ENCODE measurements at regions not wholly inside any gene's neighbourhood (a gene's known extent, or its start where the extent isn't known, plus 50 kb on each side); places are given as distances from the start of the nearest gene placed in this dataset.

GRCh38 chr1:165060285-165060793 lies 296.2 kb downstream of the LMX1A start:
- no peaks in the 10 kb centered on the region for H4K20me1 ChIP-seq (ENCODE audit: insufficient read depth, low read length)
- no TSS peak for BruUV-seq (replicated peaks)
- intact Hi-C loops (cut with micrococcal nuclease; ENCODE audit: unreplicated experiment) (no loop called here), in situ Hi-C loops (cut with HindIII; ENCODE audit: extremely low pct_ligation_motif_present, low pct_unique_long_range_greater_than_20kb) (loop anchor here (25.0 kb wide), 1 partner anchor 1673 kb away; no protein-coding TSS in a partner anchor)
- 4% methylated on average over 6 of the region's 6 CpGs for WGBS (ENCODE audit: low lambda C conversion rate)
- ATAC-seq (no peak), DNase-seq (ENCODE audit: low spot score) (no peak), FAIRE-seq (no peak)
- TF ChIP-seq, protein P1, sequence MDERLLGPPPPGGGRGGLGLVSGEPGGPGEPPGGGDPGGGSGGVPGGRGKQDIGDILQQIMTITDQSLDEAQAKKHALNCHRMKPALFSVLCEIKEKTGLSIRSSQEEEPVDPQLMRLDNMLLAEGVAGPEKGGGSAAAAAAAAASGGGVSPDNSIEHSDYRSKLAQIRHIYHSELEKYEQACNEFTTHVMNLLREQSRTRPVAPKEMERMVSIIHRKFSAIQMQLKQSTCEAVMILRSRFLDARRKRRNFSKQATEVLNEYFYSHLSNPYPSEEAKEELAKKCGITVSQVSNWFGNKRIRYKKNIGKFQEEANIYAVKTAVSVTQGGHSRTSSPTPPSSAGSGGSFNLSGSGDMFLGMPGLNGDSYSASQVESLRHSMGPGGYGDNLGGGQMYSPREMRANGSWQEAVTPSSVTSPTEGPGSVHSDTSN (CRISPR knock-in tag; IDR thresholded peaks at IDR 0.05), result no peak
- TF ChIP-seq CBX2 (IDR thresholded peaks at IDR 0.05; ENCODE audit: low read depth, low read length) (no peak), CBX2 (CRISPR knock-in tag; IDR thresholded peaks at IDR 0.05; ENCODE audit: low read depth) (no peak), HMGA1 (CRISPR knock-in tag; conservative IDR thresholded peaks at IDR 0.05) (no peak)
- no peak overlapping the region for H3K4me2 ChIP-seq (ENCODE audit: low read depth, low read length)
- no peaks in the 10 kb centered on the region for H3K4me1 ChIP-seq (ENCODE audit: insufficient read depth, low read length)
- no peak overlapping the region for H3K4me3 ChIP-seq (replicated peaks in 1 of 3; ENCODE audit: insufficient read depth in 1 of 3, low read depth in 2 of 3, low read length in 3 of 3)
- H3K9me3 ChIP-seq (ENCODE audit: low read length), result no peaks in the 10 kb centered on the region
- H2AFZ ChIP-seq (ENCODE audit: low read length), result no peak overlapping the region
- H3K9ac ChIP-seq (ENCODE audit: insufficient read depth, low read depth, low read length), result no peak overlapping the region
- H3K27ac ChIP-seq (ENCODE audit: extremely low read length, insufficient read depth, low read length), result no peak overlapping the region
- no peaks in the 10 kb centered on the region for H3K36me3 ChIP-seq (replicated peaks in 1 of 2; ENCODE audit: control insufficient read depth in 1 of 2, insufficient read depth in 2 of 2, low read length in 2 of 2)
- ChIA-PET CTCF (ENCODE audit: low intra/inter-chr PET ratio, low total read pairs) (no interaction called here), POLR2A (no interaction called here)
- H3K79me2 ChIP-seq (ENCODE audit: insufficient read depth, low read length), result no peaks in the 10 kb centered on the region
- H3K27me3 ChIP-seq (ENCODE audit: control insufficient read depth in 1 of 2, insufficient read depth in 2 of 2, low read length in 2 of 2), result 0 out of 5 replicates have a peak, but pooled peaks cover 0 to 5% of the 10 kb centered on the region in 2 experiments

- no TSS peak for BruUV-seq (replicated peaks)
- Histone ChIP-seq H2AFZ (ENCODE audit: low read length) (no peak overlapping the region), H3K79me2 (ENCODE audit: insufficient read depth, low read length) (no peaks in the 10 kb centered on the region), H3K27me3 (ENCODE audit: control insufficient read depth in 1 of 2, insufficient read depth in 2 of 2, low read length in 2 of 2) (no peaks in the 10 kb centered on the region), H3K36me3 (replicated peaks in 1 of 2; ENCODE audit: control insufficient read depth in 1 of 2, insufficient read depth in 2 of 2, low read length in 2 of 2) (no peaks in the 10 kb centered on the region), H3K9me3 (ENCODE audit: low read length) (no peaks in the 10 kb centered on the region), H3K4me3 (replicated peaks in 1 of 3; ENCODE audit: insufficient read depth in 1 of 3, low read depth in 2 of 3, low read length in 3 of 3) (no peak overlapping the region), H3K4me2 (ENCODE audit: low read depth, low read length) (no peak overlapping the region), H3K27ac (ENCODE audit: extremely low read length, insufficient read depth, low read length) (no peak overlapping the region), H3K9ac (ENCODE audit: insufficient read depth, low read depth, low read length) (no peak overlapping the region), H4K20me1 (ENCODE audit: insufficient read depth, low read length) (no peaks in the 10 kb centered on the region), H3K4me1 (ENCODE audit: insufficient read depth, low read length) (no peaks in the 10 kb centered on the region)
- FAIRE-seq (no peak), DNase-seq (ENCODE audit: low spot score) (no peak), ATAC-seq (no peak)
- intact Hi-C loops (cut with micrococcal nuclease; ENCODE audit: unreplicated experiment) (no loop called here), in situ Hi-C loops (cut with HindIII; ENCODE audit: extremely low pct_ligation_motif_present, low pct_unique_long_range_greater_than_20kb) (loop anchor here (25.0 kb wide), 1 partner anchor 1671 kb away; no protein-coding TSS in a partner anchor)
- ChIA-PET POLR2A (no interaction called here), CTCF (ENCODE audit: low intra/inter-chr PET ratio, low total read pairs) (no interaction called here)
- WGBS (ENCODE audit: low lambda C conversion rate), result 0% methylated on average over 3 of the region's 3 CpGs
- TF ChIP-seq KDM5A (IDR thresholded peaks at IDR 0.05; ENCODE audit: borderline replicate concordance, low read length), result no peak
- no peak for TF ChIP-seq MAFF (IDR thresholded peaks at IDR 0.05; ENCODE audit: low read depth, low read length)
- TF ChIP-seq GPN1 (CRISPR knock-in tag; IDR thresholded peaks at IDR 0.05; ENCODE audit: borderline replicate concordance), result no peak
- TF ChIP-seq TFDP1 (CRISPR knock-in tag; IDR thresholded peaks at IDR 0.05; ENCODE audit: borderline replicate concordance), result no peak
- no peak for TF ChIP-seq CAMTA2 (CRISPR knock-in tag; IDR thresholded peaks at IDR 0.05; ENCODE audit: borderline replicate concordance)
Measured at GRCh38 chr1:165057956-165058355, 298.6 kb downstream of the LMX1A start.
